Uterus (tissue), 2 donors: ENCODE measurements at regions not wholly inside any gene's neighbourhood (a gene's known extent, or its start where the extent isn't known, plus 50 kb on each side); places are given as distances from the start of the nearest gene placed in this dataset.

ENCODE experiments used
- POLR2A ChIP-seq, 2 donors: fragments of 450-650 bp; IDR thresholded peaks; one replicate each; pipeline ENCODE4 v1.6.1; 2016; ENCODE audit warnings: antibody characterized with exemption in 2 of 2, mild to moderate bottlenecking in 1 of 2, moderate library complexity in 1 of 2
- TF ChIP-seq, protein P1 (sequence below), 4 experiments: fragments of 200-600 bp in 2 of 4; fragments of 450-650 bp in 2 of 4; sonication (generic) in 2 of 4; IDR thresholded peaks; one replicate each; pipeline ENCODE4 v1.5.1; 2016 to 2019; ENCODE audit warnings: antibody characterized with exemption in 4 of 4, mild to moderate bottlenecking in 2 of 4, moderate library complexity in 1 of 4

DNA sequence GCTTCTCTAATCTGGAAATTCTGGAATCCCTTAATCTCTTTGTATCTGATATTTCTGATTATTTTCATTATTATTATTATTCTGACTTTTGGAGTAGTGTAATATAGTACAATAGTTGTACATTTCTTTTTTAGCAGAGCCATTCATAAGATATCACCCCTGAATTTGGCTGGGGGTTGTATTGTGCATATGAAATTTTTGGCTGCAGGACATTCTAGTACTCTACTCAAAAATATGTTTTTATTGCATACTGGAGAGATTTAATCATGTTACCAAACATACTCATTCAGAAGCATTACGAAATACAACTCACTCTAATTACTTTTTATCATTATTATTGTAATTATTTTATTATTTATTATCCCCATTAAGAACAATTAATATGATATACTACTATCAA lies 589.7 kb upstream of the KCNMB2 start:
- TF ChIP-seq, protein P1, sequence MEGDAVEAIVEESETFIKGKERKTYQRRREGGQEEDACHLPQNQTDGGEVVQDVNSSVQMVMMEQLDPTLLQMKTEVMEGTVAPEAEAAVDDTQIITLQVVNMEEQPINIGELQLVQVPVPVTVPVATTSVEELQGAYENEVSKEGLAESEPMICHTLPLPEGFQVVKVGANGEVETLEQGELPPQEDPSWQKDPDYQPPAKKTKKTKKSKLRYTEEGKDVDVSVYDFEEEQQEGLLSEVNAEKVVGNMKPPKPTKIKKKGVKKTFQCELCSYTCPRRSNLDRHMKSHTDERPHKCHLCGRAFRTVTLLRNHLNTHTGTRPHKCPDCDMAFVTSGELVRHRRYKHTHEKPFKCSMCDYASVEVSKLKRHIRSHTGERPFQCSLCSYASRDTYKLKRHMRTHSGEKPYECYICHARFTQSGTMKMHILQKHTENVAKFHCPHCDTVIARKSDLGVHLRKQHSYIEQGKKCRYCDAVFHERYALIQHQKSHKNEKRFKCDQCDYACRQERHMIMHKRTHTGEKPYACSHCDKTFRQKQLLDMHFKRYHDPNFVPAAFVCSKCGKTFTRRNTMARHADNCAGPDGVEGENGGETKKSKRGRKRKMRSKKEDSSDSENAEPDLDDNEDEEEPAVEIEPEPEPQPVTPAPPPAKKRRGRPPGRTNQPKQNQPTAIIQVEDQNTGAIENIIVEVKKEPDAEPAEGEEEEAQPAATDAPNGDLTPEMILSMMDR (IDR thresholded peaks at IDR 0.05) = no peak
- TF ChIP-seq POLR2A (IDR thresholded peaks at IDR 0.05) = no peak
